ENCODE measurements at regions not wholly inside any gene's neighbourhood (a gene's known extent, or its start where the extent isn't known, plus 50 kb on each side); places are given as distances from the start of the nearest gene placed in this dataset.

- no peak for DNase-seq
Measured at GRCh38 chr4:135201081-135201480, 999.5 kb upstream of the PABPC4L start.

DNA sequence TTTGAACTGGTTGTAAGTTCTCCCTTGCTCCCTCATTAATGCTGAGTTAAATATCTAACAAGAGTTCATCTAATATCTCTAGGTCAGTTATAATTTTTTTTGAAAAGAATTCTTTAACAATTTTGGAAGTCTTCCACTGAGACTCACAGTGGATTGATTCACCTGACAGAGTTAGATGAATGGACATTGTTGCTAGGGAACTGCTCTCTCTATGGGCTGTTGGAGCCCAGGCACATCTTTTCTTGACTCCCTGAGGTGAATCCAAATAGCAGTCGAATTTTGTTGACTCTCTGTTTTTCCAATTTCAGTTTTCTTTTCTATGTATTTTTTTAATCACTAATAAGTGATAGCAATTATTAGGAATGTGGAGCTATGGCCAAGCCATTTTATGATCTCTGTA lies 996.1 kb upstream of the PABPC4L start:
- no peak for DNase-seq

DNA sequence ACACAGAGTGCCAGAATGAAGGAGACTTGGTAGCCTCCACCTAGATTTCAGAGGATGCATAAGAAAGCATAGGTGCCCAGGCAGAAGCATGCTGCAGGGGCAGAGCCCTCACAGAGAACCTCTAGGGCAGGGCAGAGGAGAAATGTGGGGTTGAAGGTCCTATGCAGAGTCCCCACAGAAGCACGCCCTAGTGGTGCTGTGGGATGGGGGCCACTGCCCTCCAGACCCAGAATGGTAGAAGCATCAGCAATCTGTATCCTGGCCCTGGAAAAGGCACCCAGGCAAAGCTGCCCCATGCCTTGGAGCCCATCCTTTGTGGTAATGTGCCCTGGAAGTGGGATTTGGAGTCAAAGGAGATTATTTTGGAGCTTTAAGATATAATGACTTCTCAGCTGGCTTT lies 992.9 kb upstream of the PABPC4L start:
- DNase-seq = no peak

GRCh38 chr4:135192751-135193535 lies 991.4 kb upstream of the PABPC4L start:
- DNase-seq = no peak

DNA sequence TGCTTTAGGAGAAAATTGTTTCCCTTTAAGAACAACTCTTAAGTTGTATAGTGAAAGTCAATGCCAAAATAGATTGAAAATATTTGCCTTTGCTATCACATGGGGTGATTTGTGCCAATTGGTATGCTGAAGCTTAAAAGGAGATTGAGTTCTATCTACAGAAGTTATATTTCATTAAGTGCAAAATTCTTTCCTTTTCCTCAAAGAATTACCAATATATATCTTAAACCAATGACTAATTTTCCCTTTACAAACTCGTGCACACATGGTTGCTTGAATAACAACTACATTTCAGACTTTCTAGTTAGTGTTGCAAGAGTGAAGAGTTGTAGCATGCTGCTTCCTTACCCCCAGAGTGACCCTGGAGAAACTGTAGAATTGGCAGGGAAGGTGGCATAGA lies 990.0 kb upstream of the PABPC4L start:
- no peak for DNase-seq

GRCh38 chr4:135186002-135186401 lies 984.4 kb upstream of the PABPC4L start:
- no peak for DNase-seq

DNA sequence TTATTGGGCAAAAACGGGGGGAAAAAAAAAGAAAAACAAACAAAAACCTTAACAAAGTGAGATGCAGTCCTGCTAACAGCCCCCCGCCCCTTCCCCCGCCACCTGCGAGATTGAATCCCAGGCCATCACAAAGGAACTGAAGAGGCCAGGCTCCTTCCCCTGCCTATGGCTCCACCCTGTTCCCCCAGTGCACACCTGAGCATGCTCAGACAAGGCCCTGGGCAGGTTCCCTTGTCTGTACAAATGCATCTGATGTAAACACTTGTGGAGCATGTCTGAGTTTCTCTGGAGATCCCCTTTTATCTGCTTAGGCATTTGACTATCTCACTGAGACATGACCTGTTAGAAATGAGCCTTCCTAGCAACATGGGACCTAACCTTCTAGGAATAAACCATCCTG lies 983.7 kb upstream of the PABPC4L start:
- no peak for DNase-seq

- DNase-seq = no peak
Measured at GRCh38 chr4:135184715-135185114, 983.1 kb upstream of the PABPC4L start.

DNA sequence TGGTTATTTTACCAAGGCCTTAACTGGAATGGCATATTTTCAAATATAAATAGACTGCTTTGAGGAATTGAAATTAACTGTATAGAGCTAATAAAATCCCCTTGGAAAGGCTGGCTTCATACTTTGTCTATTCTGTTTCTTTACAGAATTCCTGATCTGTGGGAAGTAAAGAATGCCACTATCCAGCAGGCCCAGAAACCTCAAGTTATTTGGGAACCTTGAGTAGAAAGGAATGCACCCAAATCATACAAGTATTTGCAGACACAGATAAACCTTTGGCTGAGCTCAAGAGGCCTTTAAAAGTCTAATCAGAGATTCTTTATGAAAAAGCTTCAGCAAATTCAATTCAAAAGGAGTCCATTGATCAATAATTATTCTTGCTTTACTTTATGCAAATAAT lies 975.7 kb upstream of the PABPC4L start:
- DNase-seq = no peak

DNA sequence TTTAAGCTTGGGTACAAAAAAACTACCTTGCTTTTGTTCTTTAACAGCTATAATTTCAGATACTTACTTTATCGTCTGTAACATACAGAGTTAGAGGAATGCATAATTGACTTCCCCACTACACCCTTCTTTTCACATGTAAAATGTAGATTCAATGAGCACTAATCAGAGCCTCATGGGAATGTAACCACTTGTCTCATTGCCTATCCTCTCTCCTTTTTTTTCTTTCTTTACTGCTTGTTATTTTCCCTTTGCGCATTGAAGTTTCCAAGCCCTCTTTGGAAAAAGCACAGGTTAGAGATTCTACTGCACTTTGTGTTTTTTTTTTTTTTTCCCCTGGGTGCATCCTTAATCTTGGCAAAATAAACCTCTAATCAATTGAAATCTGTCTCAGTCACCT lies 965.1 kb upstream of the PABPC4L start:
- DNase-seq = no peak

- DNase-seq = no peak
Measured at GRCh38 chr4:135164601-135165000, 963.0 kb upstream of the PABPC4L start.

DNA sequence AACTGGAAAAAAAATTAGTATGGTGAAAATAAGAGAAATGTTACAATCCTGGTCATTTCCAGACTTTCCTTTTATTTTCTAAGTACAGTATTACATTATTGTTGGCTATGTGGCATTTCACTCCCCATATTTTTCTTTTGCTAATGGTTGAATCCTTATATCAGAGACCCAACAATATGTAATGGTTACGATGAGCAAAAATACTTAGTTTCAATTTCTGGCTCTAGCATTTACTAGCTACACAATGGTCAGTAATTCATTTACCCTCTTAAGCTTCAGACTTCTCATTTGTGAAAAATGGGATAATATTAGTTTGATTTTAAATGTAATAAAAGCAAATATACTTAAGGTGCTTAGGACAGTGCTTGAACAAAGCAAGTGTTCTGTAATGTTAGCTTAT lies 942.9 kb upstream of the PABPC4L start:
- no peak for DNase-seq

GRCh38 chr4:135124196-135124595 lies 922.6 kb upstream of the PABPC4L start:
- no peak for DNase-seq

- no peak for DNase-seq
Measured at GRCh38 chr4:135123632-135124031, 922.0 kb upstream of the PABPC4L start.

DNA sequence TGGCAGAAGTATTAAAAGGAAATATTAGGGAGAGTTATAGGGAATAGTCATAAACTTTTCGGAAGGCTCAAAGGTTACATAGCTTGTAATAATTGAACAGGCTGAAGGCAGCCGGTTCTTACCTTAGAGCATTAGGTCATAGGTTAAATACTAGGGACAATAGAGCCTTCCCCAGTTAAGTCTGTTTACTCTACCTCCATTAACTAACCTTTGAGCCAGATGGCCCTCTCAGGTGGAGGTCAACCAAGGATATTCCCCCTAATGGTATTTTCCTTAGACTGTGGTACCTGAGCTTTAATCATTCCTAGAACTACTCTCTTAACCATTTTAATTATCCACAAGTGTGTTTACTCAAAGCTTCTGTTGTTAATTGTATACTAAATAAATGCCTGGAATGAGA lies 920.9 kb upstream of the PABPC4L start:
- no peak for DNase-seq

DNA sequence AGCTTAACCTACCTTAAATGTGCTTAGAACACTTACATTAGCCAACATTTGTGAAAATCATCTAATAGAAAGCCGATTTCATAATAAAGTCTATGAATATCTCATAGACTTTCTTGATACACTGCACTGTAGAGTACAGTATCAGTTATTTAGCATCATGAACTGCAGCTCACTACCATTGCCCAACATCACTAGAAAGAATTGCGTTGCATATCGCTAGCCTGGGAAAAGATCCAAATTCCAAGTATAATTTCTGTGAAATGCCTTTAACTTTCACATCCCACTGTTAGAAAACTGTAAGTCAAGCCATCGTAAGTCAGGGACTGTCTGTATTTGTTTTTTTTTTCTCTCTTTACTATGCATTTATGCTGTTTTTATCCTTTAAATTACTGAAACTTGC lies 918.6 kb upstream of the PABPC4L start:
- DNase-seq = peak; percentile 26

DNA sequence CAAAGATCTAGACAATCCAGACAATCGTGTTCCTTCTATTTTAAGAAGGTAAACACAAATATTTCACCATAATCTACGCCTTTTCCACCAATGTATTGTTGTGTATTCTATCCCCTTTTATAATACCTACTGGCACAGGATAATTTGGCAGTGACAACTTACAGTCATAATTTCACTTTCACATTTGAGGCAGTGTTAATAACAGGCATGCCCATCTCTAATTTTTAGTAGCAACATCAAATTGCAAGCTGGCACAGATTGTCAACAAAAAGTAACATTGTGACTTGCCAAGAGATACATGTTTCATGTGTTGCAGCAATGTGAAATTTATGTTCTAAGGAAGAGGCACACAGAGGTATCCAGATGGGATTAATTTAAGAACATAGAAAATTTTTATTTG lies 912.5 kb upstream of the PABPC4L start:
- no peak for DNase-seq

- no peak for DNase-seq
Measured at GRCh38 chr4:135098061-135098460, 896.5 kb upstream of the PABPC4L start.

- no peak for DNase-seq
Measured at GRCh38 chr4:135073389-135073788, 871.8 kb upstream of the PABPC4L start.

DNA sequence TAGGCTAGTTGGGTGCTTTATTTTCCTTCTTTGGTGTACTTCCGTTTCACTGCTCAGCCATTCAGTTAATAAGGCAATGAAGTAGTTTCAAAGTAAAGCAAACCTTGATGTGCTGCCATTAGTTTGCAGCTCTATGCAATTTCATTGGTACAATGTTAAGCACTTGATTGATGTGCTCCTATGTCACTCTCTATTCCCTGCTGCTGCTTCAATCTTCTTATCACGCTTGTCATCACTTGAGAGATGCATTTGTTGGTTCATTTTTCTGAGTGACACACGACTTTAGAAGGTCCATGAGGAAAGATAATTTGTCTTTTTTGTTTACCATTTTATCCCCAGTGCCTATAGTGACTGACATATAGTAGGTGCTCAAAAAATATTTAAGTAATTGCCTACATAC lies 871.0 kb upstream of the PABPC4L start:
- no peak for DNase-seq

DNA sequence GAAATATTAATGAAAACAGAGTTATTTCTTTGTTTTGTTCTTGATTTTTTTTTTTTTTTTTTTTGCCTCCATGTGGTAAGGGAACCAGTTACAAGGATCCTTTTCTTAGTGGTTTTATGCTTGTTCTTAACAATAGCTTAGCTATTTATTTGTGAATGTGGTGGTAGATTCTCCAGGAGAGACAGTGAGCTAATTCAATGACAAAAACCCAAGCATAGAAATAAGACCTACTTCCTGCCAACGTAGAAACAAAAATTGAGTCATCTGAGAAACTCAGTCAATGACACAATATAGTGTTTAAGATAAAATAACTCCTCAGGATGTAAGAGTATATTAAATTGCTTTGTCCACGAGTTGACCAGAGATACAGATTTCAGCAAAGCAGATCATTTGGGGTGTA lies 863.8 kb upstream of the PABPC4L start:
- no peak for DNase-seq

GRCh38 chr4:135050086-135050717 lies 848.6 kb upstream of the PABPC4L start:
- no peak for DNase-seq

GRCh38 chr4:135032670-135033069 lies 831.1 kb upstream of the PABPC4L start:
- DNase-seq = no peak

DNA sequence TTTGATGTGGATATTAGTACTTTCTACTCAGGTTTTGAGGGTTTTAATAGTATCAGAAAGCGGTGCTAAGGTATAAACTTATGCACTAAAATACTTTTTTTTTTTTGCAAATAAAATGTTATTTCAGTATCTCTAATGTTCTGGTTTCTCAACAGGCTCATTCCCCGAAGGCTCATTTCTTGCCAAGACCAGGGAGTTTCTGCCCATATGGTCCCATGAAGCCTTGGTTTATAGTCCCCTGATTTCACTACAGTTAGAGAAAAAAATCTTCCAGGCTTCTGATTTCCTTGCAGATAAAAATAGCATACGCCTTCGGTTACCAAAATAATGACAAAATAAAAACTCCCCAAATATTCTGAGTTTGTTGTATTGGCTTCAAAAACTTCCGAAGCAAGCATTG lies 814.2 kb upstream of the PABPC4L start:
- DNase-seq = no peak

DNA sequence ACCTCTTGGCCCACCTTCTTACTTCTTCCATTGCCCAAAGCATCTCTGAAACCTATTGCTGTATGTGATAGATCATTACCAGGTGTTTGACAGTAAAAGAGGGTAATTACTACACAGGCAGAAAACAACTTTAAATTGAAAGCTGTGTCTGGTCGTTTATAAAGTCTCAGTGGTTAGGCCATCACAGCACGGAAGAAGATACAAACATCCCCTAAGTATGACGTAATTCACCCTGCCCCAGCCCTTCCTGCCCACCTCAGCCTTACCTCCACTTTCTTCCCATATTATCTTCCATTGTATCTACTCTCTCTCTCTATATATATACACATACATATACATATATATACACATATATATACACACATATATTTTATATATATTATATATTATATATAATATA lies 805.8 kb upstream of the PABPC4L start:
- DNase-seq = no peak

Data from NCI-H1105 (cell line).